ENCODE measurements at regions not wholly inside any gene's neighbourhood (a gene's known extent, or its start where the extent isn't known, plus 50 kb on each side); places are given as distances from the start of the nearest gene placed in this dataset.

DNA sequence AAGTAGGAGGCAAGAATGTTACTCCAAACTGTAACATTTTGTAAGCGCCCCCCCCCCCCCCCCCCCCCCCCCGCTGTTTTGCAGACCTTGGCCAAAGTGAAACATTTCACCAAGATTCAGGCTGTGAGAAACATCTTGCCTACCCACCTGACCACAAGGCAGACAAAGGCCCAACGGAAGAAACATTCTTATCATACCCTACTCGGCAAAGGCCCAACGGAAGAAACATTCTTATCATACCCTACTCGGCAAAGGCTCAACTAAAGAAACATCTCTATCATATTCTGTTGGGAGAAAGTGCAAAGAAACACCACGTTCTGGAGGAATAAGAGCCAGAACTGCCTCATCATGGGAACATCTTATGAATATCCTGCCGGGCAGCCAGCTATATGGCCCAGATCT is 117.1 kb downstream of the JRKL start:
- no peak overlapping the region for H3K4me3 Mint-ChIP-seq
- Histone ChIP-seq H3K27me3 (ENCODE audit: control insufficient read depth in 2 of 2, insufficient read depth in 2 of 2, low read length in 2 of 2) (no peaks in the 10 kb centered on the region), H4K20me1 (ENCODE audit: insufficient read depth, low read length) (no peaks in the 10 kb centered on the region), H3K79me2 (ENCODE audit: insufficient read depth, low read length) (no peaks in the 10 kb centered on the region), H3K36me3 (replicated peaks in 1 of 2; ENCODE audit: control insufficient read depth in 1 of 2, insufficient read depth in 2 of 2, low read length in 2 of 2) (no peaks in the 10 kb centered on the region), H3K4me2 (replicated peaks; ENCODE audit: extremely low read depth, low read length, poor library complexity, severe bottlenecking) (no peak overlapping the region), H3K4me3 (replicated peaks in 1 of 3; ENCODE audit: low read depth in 2 of 3, low read length in 3 of 3) (no peak overlapping the region), H3K9ac (ENCODE audit: insufficient read depth, low read length, poor library complexity, severe bottlenecking) (no peak overlapping the region), H3K27ac (ENCODE audit: low read depth in 1 of 2, low read length in 2 of 2) (no peak overlapping the region), H3K4me1 (ENCODE audit: control insufficient read depth in 1 of 2, insufficient read depth in 2 of 2, low read length in 2 of 2) (no peaks in the 10 kb centered on the region), H3K9me3 (replicated peaks in 1 of 2; ENCODE audit: control insufficient read depth in 1 of 2, insufficient read depth in 1 of 2, low read length in 2 of 2) (no peaks in the 10 kb centered on the region), H2AFZ (ENCODE audit: insufficient read depth, low read depth, low read length, poor library complexity, severe bottlenecking) (no peak overlapping the region)
- intact Hi-C loops (cut with micrococcal nuclease) = no loop called here
- TF ChIP-seq CTCF (IDR thresholded peaks at IDR 0.05) = no peak
- no peak overlapping the region for H3K27ac Mint-ChIP-seq
- no peaks in the 10 kb centered on the region for H3K4me1 Mint-ChIP-seq
- 85% methylated on average over 2 of the region's 8 CpGs for WGBS (ENCODE audit: insufficient coverage)
- no peaks in the 10 kb centered on the region for H3K27me3 Mint-ChIP-seq (ENCODE audit: low read depth in 3 of 3)
- H3K36me3 Mint-ChIP-seq = no peaks in the 10 kb centered on the region
- H3K9me3 Mint-ChIP-seq = no peaks in the 10 kb centered on the region
- DNase-seq = no peak

DNA sequence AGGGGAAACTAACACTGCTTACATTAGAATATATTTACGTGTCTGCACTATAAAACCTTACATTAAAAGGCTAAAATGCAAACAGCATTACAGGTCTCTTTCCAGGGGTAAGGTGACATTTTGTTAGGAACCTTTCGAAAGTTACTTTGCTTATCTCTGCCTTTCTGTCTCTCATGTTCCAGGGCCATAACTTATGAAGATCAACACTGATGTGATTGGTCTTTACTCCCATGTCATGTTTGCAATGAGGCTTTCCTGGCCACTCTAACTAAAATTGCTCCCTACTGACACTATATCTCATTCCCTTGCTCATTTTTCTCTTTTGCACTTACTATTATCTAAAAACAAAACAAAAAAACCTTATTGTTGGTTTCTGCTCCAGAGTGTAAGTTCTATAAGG is 119.0 kb downstream of the JRKL start:
- 100% methylated on average over 1 of the region's 2 CpGs for WGBS (ENCODE audit: insufficient coverage)
- H3K9ac ChIP-seq (ENCODE audit: insufficient read depth, low read length, poor library complexity, severe bottlenecking) = no peak overlapping the region
- intact Hi-C loops (cut with micrococcal nuclease) = no loop called here
- H3K9me3 ChIP-seq (replicated peaks in 1 of 2; ENCODE audit: control insufficient read depth in 1 of 2, insufficient read depth in 1 of 2, low read length in 2 of 2) = no peaks in the 10 kb centered on the region
- Mint-ChIP-seq H3K36me3 (no peaks in the 10 kb centered on the region), H3K27ac (no peak overlapping the region), H3K4me3 (no peak overlapping the region), H3K4me1 (no peaks in the 10 kb centered on the region), H3K9me3 (peaks cover 0 to 4% (median 0%) of the 10 kb centered on the region in 7 donors), H3K27me3 (ENCODE audit: low read depth in 3 of 3) (peaks cover 0 to 1% (median 0%) of the 10 kb centered on the region in 3 donors)
- H3K4me3 ChIP-seq (replicated peaks in 1 of 3; ENCODE audit: low read depth in 2 of 3, low read length in 3 of 3) = no peak overlapping the region
- no peaks in the 10 kb centered on the region for H3K4me1 ChIP-seq (ENCODE audit: control insufficient read depth in 1 of 2, insufficient read depth in 2 of 2, low read length in 2 of 2)
- no peaks in the 10 kb centered on the region for H4K20me1 ChIP-seq (ENCODE audit: insufficient read depth, low read length)
- TF ChIP-seq CTCF (IDR thresholded peaks at IDR 0.05) = no peak
- H3K4me2 ChIP-seq (replicated peaks; ENCODE audit: extremely low read depth, low read length, poor library complexity, severe bottlenecking) = no peak overlapping the region
- no peaks in the 10 kb centered on the region for H3K79me2 ChIP-seq (ENCODE audit: insufficient read depth, low read length)
- H3K27me3 ChIP-seq (ENCODE audit: control insufficient read depth in 2 of 2, insufficient read depth in 2 of 2, low read length in 2 of 2) = no peaks in the 10 kb centered on the region
- H2AFZ ChIP-seq (ENCODE audit: insufficient read depth, low read depth, low read length, poor library complexity, severe bottlenecking) = no peak overlapping the region
- no peak for DNase-seq
- H3K36me3 ChIP-seq (replicated peaks in 1 of 2; ENCODE audit: control insufficient read depth in 1 of 2, insufficient read depth in 2 of 2, low read length in 2 of 2) = no peaks in the 10 kb centered on the region
- no peak overlapping the region for H3K27ac ChIP-seq (ENCODE audit: low read depth in 1 of 2, low read length in 2 of 2)

Measured in CD14-positive monocyte (primary cell).